ENCODE measurements at regions not wholly inside any gene's neighbourhood (a gene's known extent, or its start where the extent isn't known, plus 50 kb on each side); places are given as distances from the start of the nearest gene placed in this dataset.
"Not testable (repeated sequence)": the region's sequence is repeated elsewhere in the genome, so short reads cannot be mapped to it uniquely, and the experiment has no call there.

DNA sequence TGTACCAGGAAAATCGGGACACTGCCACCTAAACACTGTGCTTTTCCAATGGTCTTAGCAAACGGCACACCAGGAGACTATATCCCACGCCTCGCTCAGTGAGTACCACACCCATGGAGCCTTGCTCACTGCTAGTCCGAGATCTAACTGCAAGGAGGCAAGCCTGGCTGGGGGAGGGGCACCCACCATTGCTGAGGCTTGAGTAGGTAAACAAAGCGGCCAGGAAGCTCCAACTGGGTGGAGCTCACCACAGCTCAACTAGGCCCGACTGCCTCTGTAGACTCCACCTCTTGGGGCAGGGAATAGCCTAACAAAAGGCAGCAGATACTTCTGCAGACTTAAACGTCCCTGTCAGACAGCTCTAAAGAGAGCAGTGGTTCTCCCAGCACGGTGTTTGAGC lies 1216.6 kb downstream of the STIM2 start:
- TF ChIP-seq, protein P1, sequence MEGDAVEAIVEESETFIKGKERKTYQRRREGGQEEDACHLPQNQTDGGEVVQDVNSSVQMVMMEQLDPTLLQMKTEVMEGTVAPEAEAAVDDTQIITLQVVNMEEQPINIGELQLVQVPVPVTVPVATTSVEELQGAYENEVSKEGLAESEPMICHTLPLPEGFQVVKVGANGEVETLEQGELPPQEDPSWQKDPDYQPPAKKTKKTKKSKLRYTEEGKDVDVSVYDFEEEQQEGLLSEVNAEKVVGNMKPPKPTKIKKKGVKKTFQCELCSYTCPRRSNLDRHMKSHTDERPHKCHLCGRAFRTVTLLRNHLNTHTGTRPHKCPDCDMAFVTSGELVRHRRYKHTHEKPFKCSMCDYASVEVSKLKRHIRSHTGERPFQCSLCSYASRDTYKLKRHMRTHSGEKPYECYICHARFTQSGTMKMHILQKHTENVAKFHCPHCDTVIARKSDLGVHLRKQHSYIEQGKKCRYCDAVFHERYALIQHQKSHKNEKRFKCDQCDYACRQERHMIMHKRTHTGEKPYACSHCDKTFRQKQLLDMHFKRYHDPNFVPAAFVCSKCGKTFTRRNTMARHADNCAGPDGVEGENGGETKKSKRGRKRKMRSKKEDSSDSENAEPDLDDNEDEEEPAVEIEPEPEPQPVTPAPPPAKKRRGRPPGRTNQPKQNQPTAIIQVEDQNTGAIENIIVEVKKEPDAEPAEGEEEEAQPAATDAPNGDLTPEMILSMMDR (IDR thresholded peaks at IDR 0.05), result not testable (repeated sequence)
- TF ChIP-seq ZFX (IDR thresholded peaks at IDR 0.05; ENCODE audit: borderline replicate concordance), result not testable (repeated sequence)
